Ishikawa (cell line): ENCODE measurements at regions not wholly inside any gene's neighbourhood (a gene's known extent, or its start where the extent isn't known, plus 50 kb on each side); places are given as distances from the start of the nearest gene placed in this dataset.
A peak's percentile ranks its signal among the peaks of the same experiment; 100 is the strongest.

Source experiments
- CEBPB ChIP-seq: IDR thresholded peaks from 2 replicates; pipeline ENCODE4 v1.6.1; 2012
- CREB1 ChIP-seq: IDR thresholded peaks from 2 replicates; pipeline ENCODE4 v1.6.1; 2012; ENCODE audit warnings: low read depth
- EGR1 ChIP-seq: IDR thresholded peaks from 2 replicates; pipeline ENCODE4 v1.6.1; 2012
- EP300 ChIP-seq: IDR thresholded peaks from 2 replicates; pipeline ENCODE4 v1.6.1; 2012; ENCODE audit warnings: borderline replicate concordance
- FOXM1 ChIP-seq: IDR thresholded peaks from 2 replicates; pipeline ENCODE4 v1.6.1; 2012; ENCODE audit warnings: low read depth, borderline replicate concordance
- NFIC ChIP-seq: IDR thresholded peaks from 2 replicates; pipeline ENCODE4 v1.6.1; 2012
- RAD21 ChIP-seq: IDR thresholded peaks from 2 replicates; pipeline ENCODE4 v1.6.1; 2012; ENCODE audit warnings: low read depth
- TAF1 ChIP-seq: IDR thresholded peaks from 2 replicates; pipeline ENCODE4 v1.6.1; 2012; ENCODE audit warnings: low read depth, mild to moderate bottlenecking
- TCF12 ChIP-seq: IDR thresholded peaks from 2 replicates; pipeline ENCODE4 v1.6.1; 2012; ENCODE audit warnings: low read depth
- TEAD4 ChIP-seq: IDR thresholded peaks from 2 replicates; pipeline ENCODE4 v1.6.1; 2012
- YY1 ChIP-seq: IDR thresholded peaks from 2 replicates; pipeline ENCODE4 v1.6.1; 2012; ENCODE audit warnings: low read depth
- ZBTB7A ChIP-seq: IDR thresholded peaks from 2 replicates; pipeline ENCODE4 v1.6.1; 2012; ENCODE audit warnings: low read depth
- TF ChIP-seq, protein P1 (sequence below): IDR thresholded peaks from 2 replicates; pipeline ENCODE4 v1.6.1; 2012; ENCODE audit warnings: low read depth, mild to moderate bottlenecking
- TF ChIP-seq, protein P2 (sequence below): IDR thresholded peaks from 2 replicates; pipeline ENCODE4 v1.6.1; 2012
- TF ChIP-seq, protein P3 (sequence below): IDR thresholded peaks from 2 replicates; pipeline ENCODE4 v1.6.1; 2012

DNA sequence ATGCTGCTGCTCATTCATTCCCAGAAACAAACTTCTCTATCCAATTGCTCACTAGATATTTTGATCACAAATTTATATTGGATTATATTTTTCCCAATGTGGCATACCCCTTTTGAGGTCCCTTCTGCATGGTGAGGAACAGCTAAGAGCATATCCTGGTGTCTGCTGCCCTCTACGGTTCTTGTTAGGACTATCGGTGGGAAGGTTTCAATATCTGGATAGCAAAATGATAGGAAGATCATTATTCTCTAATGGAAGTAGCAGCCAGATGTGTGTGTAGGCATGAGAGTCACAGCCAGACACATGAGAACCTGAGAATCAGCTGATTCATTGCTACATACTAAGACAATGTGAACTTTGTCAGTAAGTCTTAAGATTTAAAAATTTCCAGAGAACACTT is 1422.4 kb upstream of the MIR17HG start:
- no peak for TF ChIP-seq EP300
- no peak for TF ChIP-seq ZBTB7A
- TF ChIP-seq NFIC, result no peak
- TF ChIP-seq, protein P1, sequence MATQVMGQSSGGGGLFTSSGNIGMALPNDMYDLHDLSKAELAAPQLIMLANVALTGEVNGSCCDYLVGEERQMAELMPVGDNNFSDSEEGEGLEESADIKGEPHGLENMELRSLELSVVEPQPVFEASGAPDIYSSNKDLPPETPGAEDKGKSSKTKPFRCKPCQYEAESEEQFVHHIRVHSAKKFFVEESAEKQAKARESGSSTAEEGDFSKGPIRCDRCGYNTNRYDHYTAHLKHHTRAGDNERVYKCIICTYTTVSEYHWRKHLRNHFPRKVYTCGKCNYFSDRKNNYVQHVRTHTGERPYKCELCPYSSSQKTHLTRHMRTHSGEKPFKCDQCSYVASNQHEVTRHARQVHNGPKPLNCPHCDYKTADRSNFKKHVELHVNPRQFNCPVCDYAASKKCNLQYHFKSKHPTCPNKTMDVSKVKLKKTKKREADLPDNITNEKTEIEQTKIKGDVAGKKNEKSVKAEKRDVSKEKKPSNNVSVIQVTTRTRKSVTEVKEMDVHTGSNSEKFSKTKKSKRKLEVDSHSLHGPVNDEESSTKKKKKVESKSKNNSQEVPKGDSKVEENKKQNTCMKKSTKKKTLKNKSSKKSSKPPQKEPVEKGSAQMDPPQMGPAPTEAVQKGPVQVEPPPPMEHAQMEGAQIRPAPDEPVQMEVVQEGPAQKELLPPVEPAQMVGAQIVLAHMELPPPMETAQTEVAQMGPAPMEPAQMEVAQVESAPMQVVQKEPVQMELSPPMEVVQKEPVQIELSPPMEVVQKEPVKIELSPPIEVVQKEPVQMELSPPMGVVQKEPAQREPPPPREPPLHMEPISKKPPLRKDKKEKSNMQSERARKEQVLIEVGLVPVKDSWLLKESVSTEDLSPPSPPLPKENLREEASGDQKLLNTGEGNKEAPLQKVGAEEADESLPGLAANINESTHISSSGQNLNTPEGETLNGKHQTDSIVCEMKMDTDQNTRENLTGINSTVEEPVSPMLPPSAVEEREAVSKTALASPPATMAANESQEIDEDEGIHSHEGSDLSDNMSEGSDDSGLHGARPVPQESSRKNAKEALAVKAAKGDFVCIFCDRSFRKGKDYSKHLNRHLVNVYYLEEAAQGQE, result no peak
- TF ChIP-seq RAD21, result peak; percentile 78

DNA sequence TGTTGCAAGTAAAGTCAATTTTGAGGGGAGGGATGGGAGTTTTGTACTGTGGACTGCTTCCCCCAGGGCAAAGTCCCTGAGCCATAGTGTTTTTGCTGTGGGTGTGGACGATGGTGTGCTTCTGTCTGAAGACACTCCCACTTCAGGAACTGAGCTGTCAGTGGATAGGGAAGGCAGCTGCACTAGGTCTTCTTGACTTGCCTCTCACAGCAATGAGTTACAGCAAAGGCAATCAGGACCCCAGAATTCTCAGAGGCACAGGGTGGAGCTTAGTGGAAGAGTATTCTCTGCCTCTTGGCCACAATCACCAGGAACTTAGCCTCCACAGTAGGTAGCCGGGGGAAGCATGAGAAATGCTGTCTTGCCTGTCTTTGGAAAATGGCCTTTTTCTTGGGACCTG is 1416.6 kb upstream of the MIR17HG start:
- TF ChIP-seq, protein P2, sequence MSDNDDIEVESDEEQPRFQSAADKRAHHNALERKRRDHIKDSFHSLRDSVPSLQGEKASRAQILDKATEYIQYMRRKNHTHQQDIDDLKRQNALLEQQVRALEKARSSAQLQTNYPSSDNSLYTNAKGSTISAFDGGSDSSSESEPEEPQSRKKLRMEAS, result no peak
- TF ChIP-seq CEBPB (no peak), RAD21 (no peak), TCF12 (no peak), TAF1 (no peak), CREB1 (no peak), FOXM1 (no peak), TEAD4 (no peak), YY1 (no peak), NFIC (no peak), EP300 (no peak), ZBTB7A (no peak), EGR1 (no peak)
- TF ChIP-seq, protein P3, sequence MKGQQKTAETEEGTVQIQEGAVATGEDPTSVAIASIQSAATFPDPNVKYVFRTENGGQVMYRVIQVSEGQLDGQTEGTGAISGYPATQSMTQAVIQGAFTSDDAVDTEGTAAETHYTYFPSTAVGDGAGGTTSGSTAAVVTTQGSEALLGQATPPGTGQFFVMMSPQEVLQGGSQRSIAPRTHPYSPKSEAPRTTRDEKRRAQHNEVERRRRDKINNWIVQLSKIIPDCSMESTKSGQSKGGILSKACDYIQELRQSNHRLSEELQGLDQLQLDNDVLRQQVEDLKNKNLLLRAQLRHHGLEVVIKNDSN, result no peak
- TF ChIP-seq, protein P1, result no peak

DNA sequence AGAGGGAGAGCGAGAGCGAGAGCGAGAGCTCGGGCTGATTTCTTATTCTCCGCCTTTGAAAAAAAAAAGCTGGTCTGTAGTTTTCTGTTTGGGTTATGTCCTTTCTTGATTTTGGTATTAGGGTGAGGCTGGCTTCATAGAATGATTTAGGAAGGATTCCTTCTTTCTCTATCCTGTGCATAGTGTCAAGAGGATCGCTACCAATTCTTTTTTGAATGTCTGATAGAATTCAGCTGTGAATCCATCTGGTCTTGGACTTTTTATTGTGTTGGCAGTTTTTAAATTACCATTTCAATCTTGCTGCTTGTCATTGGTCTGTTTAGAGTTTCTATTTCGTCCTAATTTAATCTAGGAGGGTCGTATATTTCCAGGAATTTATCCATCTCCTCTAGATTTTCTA is 1414.6 kb upstream of the MIR17HG start:
- no peak for TF ChIP-seq RAD21
- no peak for TF ChIP-seq EGR1
- TF ChIP-seq NFIC, result no peak
- TF ChIP-seq EP300, result no peak
- TF ChIP-seq, protein P3, result no peak
- no peak for TF ChIP-seq TEAD4
- no peak for TF ChIP-seq CREB1
- no peak for TF ChIP-seq ZBTB7A
- TF ChIP-seq, protein P2, result no peak
- TF ChIP-seq, protein P1, result no peak
- TF ChIP-seq TAF1, result no peak
- TF ChIP-seq CEBPB, result no peak
- TF ChIP-seq FOXM1, result no peak
- no peak for TF ChIP-seq YY1
- no peak for TF ChIP-seq TCF12

DNA sequence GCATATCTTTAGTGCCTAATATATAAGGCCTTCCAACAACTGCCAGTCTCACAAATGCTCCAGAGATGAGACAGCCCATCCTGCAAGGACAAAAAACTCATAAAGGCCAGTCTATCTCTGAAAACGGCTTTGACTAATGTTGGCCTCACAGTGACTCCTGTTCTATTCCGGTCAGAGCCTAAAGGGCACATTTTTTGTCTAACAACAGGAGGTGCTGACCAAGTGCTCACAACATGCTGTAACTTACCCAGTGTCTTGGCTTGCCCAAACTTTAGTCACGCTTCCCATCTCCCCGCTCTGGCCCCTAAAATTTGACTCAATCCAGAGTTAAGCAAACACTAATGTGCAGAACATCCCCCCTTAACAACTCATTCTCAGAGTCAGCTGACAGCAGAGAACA is 1411.2 kb upstream of the MIR17HG start:
- TF ChIP-seq TCF12, result no peak
- TF ChIP-seq, protein P3, result no peak
- no peak for TF ChIP-seq EGR1
- no peak for TF ChIP-seq TEAD4
- no peak for TF ChIP-seq FOXM1
- no peak for TF ChIP-seq TAF1
- TF ChIP-seq NFIC, result no peak

DNA sequence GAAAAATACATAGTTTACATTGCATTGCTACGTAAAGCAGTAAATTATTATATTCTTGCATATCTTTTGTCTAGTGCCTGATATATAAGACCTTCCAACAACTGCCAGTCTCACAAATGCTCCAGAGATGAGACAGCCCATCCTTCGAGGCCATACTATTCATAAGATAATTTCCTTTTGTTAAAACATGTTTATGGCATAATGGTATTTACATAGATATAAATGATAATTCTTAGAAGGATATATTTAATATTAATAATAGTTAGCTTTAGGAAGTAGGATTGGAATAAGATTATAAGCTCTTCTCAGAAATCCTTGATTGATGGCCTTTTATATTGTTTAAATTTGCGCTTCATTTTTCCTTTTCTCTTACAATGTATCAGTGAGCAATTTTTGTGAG is 1410.1 kb upstream of the MIR17HG start:
- no peak for TF ChIP-seq FOXM1
- TF ChIP-seq, protein P3, result no peak
- TF ChIP-seq EGR1, result no peak
- no peak for TF ChIP-seq NFIC
- no peak for TF ChIP-seq TEAD4
- TF ChIP-seq CEBPB, result no peak
- TF ChIP-seq RAD21, result no peak
- TF ChIP-seq CREB1, result no peak
- no peak for TF ChIP-seq EP300
